GM12874 (cell line): ENCODE measurements at regions not wholly inside any gene's neighbourhood (a gene's known extent, or its start where the extent isn't known, plus 50 kb on each side); places are given as distances from the start of the nearest gene placed in this dataset.

Source experiments
- CTCF ChIP-seq: IDR thresholded peaks from 2 replicates; pipeline ENCODE4 v1.5.1; 2011; ENCODE audit warnings: low read depth, mild to moderate bottlenecking, control low read depth, low read length, moderate library complexity; ENCODE audit not compliant: insufficient read depth

DNA sequence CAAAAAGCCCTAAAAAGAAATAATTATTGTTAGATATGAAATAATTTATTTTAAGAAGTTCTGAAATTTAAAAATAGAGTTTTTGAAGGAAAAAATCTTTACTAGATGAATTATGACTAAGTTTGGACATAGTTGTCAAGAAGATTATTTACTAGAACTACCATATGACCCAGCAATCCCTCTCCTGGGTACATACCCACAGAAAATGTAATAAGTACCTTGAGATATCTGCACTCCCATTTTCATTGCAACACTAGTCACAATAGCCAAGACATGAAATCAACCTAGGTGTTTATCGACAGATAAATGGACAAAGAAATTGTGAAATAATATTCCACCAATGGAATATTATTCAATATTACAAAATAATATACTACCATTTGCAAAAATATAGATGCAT, 109.9 kb downstream of the PDHA2 start:
- TF ChIP-seq CTCF = no peak

GRCh38 chr4:95956094-95956493, 116.2 kb downstream of the PDHA2 start:
- TF ChIP-seq CTCF = no peak

- no peak for TF ChIP-seq CTCF
Measured at GRCh38 chr4:95957054-95957453, 117.2 kb downstream of the PDHA2 start.

DNA sequence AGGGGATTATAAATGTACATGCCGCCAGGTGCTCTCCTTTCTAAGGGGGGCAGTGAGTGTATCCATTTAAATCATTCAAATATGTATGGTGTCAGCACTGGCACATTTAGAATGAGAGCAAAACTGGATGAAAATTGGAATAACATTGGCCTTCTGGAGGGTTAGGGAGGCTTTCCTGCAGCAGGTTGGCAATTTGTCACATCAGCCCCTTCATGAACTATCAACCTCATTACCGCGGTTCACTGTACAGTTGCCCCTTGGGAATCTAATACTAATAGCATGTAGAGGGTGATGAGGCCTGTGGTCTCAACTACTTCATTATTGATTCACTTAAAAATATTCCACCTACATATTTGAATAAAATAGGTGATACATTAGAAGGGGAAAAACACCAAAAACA, 117.9 kb downstream of the PDHA2 start:
- TF ChIP-seq CTCF = no peak

- TF ChIP-seq CTCF = no peak
Measured at GRCh38 chr4:95959182-95959581, 119.3 kb downstream of the PDHA2 start.

GRCh38 chr4:95959633-95960032, 119.7 kb downstream of the PDHA2 start:
- no peak for TF ChIP-seq CTCF

GRCh38 chr4:95963456-95963855, 123.6 kb downstream of the PDHA2 start:
- TF ChIP-seq CTCF = no peak
